T-helper 9 cell (primary cell): ENCODE measurements at regions not wholly inside any gene's neighbourhood (a gene's known extent, or its start where the extent isn't known, plus 50 kb on each side); places are given as distances from the start of the nearest gene placed in this dataset.

ENCODE experiments used
- DNase-seq: peaks from one replicate; pipeline ENCODE4 v3.0.0-alpha.2; 2020

GRCh38 chr15:96524676-96525417 lies 194.3 kb downstream of the NR2F2 start:
- no peak for DNase-seq

GRCh38 chr15:96535148-96535547 lies 204.6 kb downstream of the NR2F2 start:
- DNase-seq: no peak

- no peak for DNase-seq
Measured at GRCh38 chr15:96538491-96538890, 208.0 kb downstream of the NR2F2 start.

GRCh38 chr15:96540283-96540682 lies 209.8 kb downstream of the NR2F2 start:
- no peak for DNase-seq

GRCh38 chr15:96542130-96542770 lies 211.8 kb downstream of the NR2F2 start:
- DNase-seq: no peak

- DNase-seq: no peak
Measured at GRCh38 chr15:96544162-96544756, 213.8 kb downstream of the NR2F2 start.

- no peak for DNase-seq
Measured at GRCh38 chr15:96549136-96549535, 218.6 kb downstream of the NR2F2 start.

GRCh38 chr15:96551196-96551595 lies 220.7 kb downstream of the NR2F2 start:
- DNase-seq: no peak

- no peak for DNase-seq
Measured at GRCh38 chr15:96551722-96552121, 221.2 kb downstream of the NR2F2 start.

GRCh38 chr15:96553006-96553405 lies 222.5 kb downstream of the NR2F2 start:
- no peak for DNase-seq

- DNase-seq: no peak
Measured at GRCh38 chr15:96553451-96553850, 223.0 kb downstream of the NR2F2 start.

GRCh38 chr15:96553931-96554330 lies 223.4 kb downstream of the NR2F2 start:
- DNase-seq: no peak

GRCh38 chr15:96554541-96554940 lies 224.0 kb downstream of the NR2F2 start:
- no peak for DNase-seq

- DNase-seq: no peak
Measured at GRCh38 chr15:96559087-96559486, 228.6 kb downstream of the NR2F2 start.

GRCh38 chr15:96559631-96560030 lies 229.1 kb downstream of the NR2F2 start:
- no peak for DNase-seq

- no peak for DNase-seq
Measured at GRCh38 chr15:96560246-96560895, 229.9 kb downstream of the NR2F2 start.

GRCh38 chr15:96561593-96561992 lies 231.1 kb downstream of the NR2F2 start:
- no peak for DNase-seq

GRCh38 chr15:96564546-96564945 lies 234.0 kb downstream of the NR2F2 start:
- DNase-seq: no peak

GRCh38 chr15:96565266-96565665 lies 234.8 kb downstream of the NR2F2 start:
- no peak for DNase-seq

- DNase-seq: no peak
Measured at GRCh38 chr15:96574782-96575181, 244.3 kb downstream of the NR2F2 start.

GRCh38 chr15:96576596-96576995 lies 246.1 kb downstream of the NR2F2 start:
- DNase-seq: no peak

GRCh38 chr15:96578393-96578792 lies 247.9 kb downstream of the NR2F2 start:
- DNase-seq: no peak

- DNase-seq: no peak
Measured at GRCh38 chr15:96581371-96581770, 250.9 kb downstream of the NR2F2 start.

GRCh38 chr15:96582473-96582872 lies 252.0 kb downstream of the NR2F2 start:
- DNase-seq: no peak
